Sigmoid colon (tissue), 3 donors: ENCODE measurements at regions not wholly inside any gene's neighbourhood (a gene's known extent, or its start where the extent isn't known, plus 50 kb on each side); places are given as distances from the start of the nearest gene placed in this dataset.

Source experiments
- POLR2A ChIP-seq, 2 donors: fragments of 450-650 bp; IDR thresholded peaks; one replicate each; pipeline ENCODE4 v1.6.1; 2016; ENCODE audit warnings: antibody characterized with exemption in 2 of 2, mild to moderate bottlenecking in 2 of 2, moderate library complexity in 2 of 2
- TF ChIP-seq, protein P1 (sequence below), 4 experiments: fragments of 450-650 bp in 3 of 4; fragments of 200-600 bp in 1 of 4; IDR thresholded peaks; one replicate each; pipeline ENCODE4 v1.5.1; 2016 to 2019; ENCODE audit warnings: antibody characterized with exemption in 4 of 4, mild to moderate bottlenecking in 3 of 4, moderate library complexity in 2 of 4

- TF ChIP-seq, protein P1, sequence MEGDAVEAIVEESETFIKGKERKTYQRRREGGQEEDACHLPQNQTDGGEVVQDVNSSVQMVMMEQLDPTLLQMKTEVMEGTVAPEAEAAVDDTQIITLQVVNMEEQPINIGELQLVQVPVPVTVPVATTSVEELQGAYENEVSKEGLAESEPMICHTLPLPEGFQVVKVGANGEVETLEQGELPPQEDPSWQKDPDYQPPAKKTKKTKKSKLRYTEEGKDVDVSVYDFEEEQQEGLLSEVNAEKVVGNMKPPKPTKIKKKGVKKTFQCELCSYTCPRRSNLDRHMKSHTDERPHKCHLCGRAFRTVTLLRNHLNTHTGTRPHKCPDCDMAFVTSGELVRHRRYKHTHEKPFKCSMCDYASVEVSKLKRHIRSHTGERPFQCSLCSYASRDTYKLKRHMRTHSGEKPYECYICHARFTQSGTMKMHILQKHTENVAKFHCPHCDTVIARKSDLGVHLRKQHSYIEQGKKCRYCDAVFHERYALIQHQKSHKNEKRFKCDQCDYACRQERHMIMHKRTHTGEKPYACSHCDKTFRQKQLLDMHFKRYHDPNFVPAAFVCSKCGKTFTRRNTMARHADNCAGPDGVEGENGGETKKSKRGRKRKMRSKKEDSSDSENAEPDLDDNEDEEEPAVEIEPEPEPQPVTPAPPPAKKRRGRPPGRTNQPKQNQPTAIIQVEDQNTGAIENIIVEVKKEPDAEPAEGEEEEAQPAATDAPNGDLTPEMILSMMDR (IDR thresholded peaks at IDR 0.05): no peak
- TF ChIP-seq POLR2A (IDR thresholded peaks at IDR 0.05): no peak
Observed at GRCh38 chr21:16315223-16315622, 585.4 kb downstream of the USP25 start.
